ENCODE measurements at regions not wholly inside any gene's neighbourhood (a gene's known extent, or its start where the extent isn't known, plus 50 kb on each side); places are given as distances from the start of the nearest gene placed in this dataset.

DNA sequence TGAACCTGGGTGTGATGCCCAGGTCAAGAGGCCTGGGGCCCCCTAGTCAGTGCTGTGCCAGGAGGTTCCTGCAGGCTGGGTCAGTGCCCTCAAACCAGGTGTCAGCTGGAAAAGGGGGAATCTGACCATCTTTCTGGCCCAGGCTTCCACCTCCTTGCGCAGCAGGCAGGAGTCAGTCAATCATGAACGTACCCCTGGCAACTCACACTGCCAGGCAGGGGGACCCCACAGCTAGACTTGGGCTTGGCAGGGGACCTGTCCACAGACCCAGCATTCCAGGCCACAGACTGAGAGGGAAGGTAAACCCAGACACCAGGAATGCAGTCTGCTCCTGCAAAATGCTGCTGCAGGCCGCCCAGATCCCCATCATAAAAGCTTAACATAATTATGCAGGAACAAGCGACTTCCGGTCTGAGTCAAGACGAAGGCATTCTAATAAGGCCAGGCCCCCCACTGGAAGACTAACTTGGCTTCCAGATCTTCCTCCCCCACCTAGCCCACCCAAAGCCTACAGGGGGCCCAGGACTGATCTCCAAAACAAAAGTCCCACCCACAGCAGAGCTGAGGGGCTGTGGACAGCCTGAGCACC is 156.3 kb downstream of the BCOR start:
- in situ Hi-C loops (cut with MboI; ENCODE audit: low sequenced_read_pairs) = no loop called here

DNA sequence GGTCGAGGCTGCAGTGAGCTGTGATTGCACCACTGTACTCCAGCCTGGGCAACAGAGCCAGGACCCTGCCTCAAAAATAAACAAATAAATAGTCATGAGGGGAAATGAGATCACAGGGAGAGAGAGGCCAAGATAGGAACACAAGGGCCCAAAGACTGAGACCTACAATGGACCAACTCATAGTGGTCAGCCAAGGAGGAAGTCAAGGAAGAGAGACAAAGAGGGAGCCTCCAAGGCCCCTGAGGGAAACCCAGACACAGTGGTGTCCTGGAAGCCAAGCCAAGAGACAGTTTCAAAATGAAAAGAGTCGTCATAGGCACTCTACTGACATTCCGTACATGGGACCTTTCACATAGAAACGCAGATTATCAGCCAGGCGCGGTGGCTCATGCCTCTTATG is 153.3 kb downstream of the BCOR start:
- in situ Hi-C loops (cut with MboI; ENCODE audit: low sequenced_read_pairs) = no loop called here

DNA sequence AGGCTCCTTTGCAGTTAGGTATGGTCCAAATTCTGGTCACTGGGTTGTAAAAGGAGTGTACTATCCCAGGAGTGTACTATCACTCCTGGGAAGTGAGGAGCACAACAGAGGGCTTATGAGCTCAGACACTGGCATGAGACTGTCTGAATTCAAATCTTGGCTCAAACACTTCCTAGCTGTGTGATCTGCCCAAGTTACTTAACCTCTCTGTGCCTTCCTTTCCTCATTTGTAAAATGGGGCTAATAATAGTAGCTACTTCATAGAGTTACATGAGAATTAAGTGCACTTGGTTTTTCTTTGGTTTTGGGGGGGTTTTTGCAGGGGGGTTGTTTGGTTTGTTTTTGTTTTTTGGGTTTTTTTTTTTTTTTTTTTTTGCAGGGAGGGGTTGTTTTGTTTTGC is 152.0 kb downstream of the BCOR start:
- in situ Hi-C loops (cut with MboI; ENCODE audit: low sequenced_read_pairs) = no loop called here

DNA sequence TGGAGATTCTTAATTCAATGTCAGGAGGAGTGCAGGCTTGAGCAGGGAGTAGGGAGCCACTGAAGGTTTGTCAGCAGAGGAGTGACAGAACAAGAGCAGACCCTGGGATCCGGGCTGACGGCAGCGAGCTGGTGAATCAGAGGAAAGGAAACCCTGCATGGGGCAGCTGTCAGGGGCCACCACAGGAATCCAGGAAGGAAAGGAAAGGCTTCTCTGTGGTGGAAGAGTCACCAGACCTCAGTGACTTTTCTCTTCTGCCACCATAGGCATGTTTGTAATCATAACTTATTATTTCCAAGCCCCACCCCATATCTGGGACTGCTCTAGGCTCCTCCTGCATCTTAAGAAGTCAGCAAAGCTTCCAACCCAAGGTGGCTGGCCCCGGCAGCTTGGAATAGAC is 150.9 kb downstream of the BCOR start:
- in situ Hi-C loops (cut with MboI; ENCODE audit: low sequenced_read_pairs) = no loop called here

DNA sequence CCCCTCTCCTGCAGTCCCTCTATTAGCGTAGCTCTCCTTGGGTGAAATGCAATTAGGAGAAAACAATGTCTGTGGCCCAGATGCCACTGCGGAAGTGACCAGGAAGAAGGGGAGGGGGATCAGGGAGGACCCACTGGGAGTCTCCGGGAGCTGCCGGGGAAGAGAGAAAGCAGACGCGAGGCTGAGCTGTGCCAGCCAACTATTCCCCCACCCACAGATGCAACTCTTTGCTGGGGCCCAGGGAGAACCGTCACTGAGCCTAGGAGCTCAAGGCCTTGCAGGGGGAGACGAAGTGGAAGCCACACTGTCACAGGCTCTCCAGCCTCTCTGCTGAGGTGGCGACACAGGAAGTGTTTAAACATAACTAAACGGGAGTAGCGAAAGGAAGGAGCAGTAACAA is 149.2 kb downstream of the BCOR start:
- in situ Hi-C loops (cut with MboI; ENCODE audit: low sequenced_read_pairs) = no loop called here

DNA sequence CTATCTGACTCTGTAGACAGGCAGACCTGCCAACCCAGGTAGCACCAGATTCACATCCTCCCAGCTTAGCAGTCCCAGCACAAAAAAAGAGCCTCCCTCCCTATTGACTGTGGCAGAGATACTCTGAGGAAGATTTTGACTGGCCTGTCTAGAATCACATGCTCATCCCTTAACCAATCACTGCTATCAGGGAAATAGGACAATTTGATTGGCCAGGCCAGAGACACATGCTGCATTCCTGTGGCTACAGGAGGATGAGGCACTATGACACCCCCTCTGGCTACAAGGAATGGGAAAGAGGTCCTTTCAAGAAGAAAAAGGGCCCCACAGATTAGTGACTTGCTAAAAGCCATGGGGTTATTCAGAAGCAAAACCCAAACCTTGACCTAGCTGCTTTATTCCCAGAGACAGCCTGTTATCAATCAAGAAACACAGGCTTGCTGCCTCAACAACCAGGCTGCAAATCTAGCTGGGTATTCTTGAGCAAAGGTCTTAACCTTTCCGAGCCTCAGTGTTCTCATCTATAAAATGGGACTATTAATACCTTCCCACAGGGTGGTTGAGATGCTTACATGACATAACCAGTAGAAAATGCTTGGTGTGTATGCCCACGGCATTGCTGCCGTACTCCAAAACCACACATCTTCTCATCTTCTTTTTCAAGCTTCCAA is 147.6 kb downstream of the BCOR start:
- in situ Hi-C loops (cut with MboI; ENCODE audit: low sequenced_read_pairs) = no loop called here

DNA sequence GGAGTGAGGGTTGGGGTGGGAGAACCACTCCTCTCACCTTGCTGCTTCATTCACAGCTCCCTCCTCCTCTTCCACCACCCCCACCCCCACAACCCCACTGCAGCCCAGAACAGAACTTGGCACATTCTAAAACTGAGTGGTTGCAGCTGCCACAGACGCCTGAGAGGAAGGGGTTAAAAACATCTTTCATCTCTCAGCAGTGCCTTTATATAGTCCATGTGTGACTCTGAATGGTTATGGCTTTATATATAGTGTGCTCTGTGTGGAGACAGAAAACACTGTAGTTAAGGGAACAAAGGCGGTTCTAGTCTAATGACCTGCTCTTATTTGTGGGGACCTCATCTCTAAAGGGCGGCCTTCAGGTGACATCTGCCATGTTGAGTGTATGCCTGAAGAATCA is 144.8 kb downstream of the BCOR start:
- in situ Hi-C loops (cut with MboI; ENCODE audit: low sequenced_read_pairs) = no loop called here

DNA sequence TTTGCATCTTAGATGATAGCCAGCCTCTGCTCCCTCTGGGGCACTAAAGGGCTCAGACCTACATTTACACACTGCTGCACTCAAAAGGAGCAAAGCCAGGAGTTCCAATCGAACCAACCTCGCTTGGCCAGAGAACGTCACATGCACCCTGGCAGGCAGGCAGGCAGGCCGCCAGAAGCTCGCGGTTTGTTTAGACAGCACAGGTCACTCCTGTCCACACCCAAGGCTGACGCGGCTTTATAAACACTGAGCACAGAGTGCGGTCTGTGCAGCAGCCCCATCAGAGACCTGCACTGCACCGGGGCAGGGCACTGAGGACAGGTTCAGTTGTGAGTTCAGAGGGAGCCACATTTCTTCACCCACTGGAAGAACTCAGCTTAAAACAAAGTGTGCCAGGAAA is 143.9 kb downstream of the BCOR start:
- in situ Hi-C loops (cut with MboI; ENCODE audit: low sequenced_read_pairs) = no loop called here

DNA sequence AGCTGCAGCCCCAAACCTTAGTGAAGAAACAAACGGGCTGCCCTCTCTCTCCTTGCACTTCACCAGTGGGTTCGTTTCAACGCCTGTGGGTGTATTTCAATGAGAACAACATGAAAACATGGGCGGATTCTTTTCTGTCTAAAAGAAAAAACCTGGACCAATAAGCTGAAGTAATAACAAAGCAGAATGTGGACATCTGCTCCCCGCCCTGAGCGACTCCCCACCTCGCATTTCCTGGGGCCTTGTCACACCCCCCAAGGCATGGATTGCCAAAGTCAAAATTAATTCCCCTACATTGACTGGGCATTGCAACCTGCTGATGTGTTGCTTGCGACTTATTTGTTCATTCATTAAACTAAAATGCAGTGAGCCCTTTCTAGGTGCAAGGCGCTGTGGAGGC is 142.9 kb downstream of the BCOR start:
- in situ Hi-C loops (cut with MboI; ENCODE audit: low sequenced_read_pairs) = no loop called here

DNA sequence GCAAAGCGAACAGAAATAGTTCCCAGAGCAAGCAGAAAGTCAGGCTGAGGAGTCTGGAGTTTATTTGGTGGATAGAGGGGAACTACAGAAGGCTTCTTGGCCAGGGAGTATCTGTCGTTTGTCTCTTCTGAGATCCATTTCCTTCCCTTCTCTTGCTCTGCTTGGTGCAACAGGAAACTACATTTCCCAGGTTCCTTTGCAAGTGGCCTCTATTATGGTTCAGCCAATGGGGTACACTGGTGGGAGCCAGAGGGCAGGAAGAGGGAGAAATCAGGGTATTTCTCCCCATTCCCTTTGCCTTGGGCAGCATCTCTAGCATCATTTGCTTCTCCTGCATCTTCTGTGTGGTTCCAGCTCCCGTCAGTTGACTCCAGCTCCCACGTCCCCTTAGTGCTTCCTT is 142.1 kb downstream of the BCOR start:
- in situ Hi-C loops (cut with MboI; ENCODE audit: low sequenced_read_pairs) = no loop called here

DNA sequence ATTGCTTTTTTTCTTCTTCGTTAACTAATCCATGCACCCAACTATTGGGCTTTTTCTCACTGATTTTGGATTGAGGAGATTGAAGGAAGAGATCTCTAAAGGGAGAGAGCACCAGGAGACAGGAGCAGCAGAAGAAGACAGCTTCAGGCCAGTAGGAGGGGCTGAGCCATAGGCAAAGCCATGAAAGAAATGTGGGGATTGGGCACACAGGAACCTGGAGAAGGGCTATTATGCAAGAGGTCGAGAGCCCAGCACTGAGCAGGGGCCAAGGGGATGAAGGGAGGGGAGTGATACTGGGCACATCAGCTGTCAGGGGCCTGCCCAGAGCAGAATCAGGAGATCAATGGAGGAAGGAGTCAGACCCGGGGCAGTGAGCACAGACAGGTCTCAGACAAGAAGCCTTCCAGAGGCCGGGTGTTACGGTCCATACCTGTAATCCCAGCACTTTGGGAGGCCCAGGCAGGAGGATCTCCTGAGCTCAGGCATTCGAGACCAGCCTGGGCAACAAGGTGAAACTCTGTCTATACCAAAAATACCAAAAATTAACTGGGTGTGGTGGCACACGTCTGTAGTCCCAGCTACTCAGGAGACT is 140.9 kb downstream of the BCOR start:
- in situ Hi-C loops (cut with MboI; ENCODE audit: low sequenced_read_pairs) = no loop called here

DNA sequence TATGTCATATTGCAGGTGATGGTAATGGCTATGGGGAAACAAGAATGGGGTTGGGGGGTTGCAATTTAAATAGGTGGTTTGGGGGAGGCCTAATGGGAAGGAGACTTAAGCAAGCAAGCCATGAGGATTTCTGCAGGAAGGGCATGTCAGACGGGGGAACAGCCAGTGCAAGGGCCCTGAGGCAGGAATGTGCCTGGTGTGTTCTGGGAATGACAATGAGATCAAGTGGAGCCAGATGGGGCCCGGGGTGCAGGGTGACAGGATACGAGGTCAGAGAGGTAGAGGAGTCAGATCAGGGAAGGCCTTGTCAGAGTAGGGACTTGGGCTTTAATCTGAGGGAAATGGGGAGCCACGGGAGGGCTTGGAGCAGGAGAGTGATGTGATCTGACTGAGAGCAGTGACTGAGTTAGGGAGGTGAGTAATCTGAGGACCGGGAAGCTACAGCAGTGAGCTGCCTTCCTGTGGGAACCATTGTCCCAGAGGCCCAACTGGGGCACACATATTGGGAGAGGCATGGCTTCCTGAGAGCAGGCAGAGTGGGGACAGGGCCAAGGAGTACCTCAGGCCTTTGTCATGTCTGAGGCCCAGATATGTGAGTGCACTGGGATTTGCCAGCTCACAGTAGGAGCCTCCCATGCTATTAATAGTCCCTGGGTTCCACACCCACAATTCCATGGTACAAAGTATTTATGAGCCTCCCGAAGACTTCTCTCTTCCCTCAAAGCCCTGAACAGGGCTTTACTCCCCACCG is 139.8 kb downstream of the BCOR start:
- in situ Hi-C loops (cut with MboI; ENCODE audit: low sequenced_read_pairs) = no loop called here

DNA sequence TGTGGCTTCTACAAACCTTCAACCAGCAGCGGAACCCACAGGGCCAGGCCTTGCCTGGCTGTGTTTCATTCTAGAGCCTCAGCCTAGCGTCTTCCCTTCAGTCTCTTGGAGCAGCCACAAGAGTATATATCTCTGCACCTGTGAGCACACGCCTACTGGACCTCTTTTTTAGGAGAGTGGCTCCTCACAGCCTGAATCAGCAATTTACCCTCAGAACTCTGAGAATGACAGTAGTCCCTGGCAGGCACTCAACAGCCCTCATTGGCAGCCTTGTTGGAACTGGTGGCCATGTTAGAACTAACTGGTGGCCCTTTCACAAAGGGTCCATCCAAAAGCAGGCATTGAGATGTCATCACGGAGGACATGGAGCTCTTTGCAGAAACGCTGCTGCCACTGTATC is 138.9 kb downstream of the BCOR start:
- in situ Hi-C loops (cut with MboI; ENCODE audit: low sequenced_read_pairs) = no loop called here

DNA sequence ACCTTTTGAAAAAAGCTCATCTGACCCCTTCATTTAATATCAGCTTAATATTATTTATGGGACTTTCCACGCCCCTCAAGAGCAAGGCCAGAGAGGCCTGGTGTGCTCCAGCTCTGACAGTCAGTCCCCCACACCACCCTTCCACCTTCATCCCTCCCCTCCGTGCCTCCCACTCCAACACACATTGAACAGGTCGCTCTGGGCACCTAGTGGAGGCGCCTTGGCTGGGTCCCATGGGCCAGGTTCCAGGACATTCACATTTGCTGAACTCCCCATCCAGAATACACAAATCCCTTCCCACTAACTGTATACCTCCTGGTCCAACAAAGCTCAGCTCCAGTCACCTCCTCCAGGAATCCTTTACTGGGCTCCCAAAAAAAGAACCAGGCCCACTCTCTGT is 137.5 kb downstream of the BCOR start:
- in situ Hi-C loops (cut with MboI; ENCODE audit: low sequenced_read_pairs) = no loop called here

DNA sequence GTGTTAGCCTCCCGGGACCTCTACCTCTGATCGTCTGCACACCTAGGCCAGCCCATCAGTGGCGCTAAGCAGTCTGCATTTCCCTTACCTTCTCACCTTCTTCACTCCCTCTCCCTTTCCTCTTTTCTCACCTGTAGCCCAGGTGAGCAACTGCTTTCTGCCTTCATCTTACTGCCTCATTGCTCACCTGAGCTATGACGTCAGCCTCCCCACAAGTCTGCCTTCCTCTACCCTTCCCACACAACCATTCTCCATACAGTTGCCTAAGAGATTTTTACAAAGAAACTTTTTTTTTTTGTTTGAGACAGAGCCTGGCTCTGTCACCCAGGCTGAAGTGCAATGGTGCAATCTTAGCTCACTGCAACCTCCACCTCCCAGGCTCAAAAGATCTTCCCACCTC is 136.3 kb downstream of the BCOR start:
- in situ Hi-C loops (cut with MboI; ENCODE audit: low sequenced_read_pairs) = no loop called here

DNA sequence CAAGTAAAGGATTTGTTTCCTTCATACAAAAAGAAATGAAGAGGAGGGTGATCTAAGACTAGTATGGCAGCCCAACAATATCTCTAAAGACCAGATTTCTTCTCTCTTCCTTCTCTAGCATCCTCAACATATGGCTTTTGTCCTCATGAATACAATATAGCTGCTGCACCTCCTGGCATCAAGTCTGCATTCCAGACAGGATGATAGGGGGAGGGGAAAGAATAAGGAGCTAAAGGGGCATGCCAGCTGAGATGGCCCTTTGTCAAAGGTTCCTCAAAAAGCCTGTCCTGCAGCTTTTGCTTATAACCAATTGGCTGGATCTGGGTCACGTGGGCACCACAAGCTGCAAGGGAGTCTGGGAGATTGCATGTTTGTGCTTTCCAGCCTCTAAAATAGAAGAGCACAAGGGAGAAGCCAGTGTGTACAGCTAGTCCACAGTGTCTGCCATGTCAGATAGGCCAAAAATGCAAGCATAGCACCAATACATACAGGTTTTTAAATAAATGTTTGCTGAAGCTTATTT is 132.6 kb downstream of the BCOR start:
- in situ Hi-C loops (cut with MboI; ENCODE audit: low sequenced_read_pairs) = no loop called here

DNA sequence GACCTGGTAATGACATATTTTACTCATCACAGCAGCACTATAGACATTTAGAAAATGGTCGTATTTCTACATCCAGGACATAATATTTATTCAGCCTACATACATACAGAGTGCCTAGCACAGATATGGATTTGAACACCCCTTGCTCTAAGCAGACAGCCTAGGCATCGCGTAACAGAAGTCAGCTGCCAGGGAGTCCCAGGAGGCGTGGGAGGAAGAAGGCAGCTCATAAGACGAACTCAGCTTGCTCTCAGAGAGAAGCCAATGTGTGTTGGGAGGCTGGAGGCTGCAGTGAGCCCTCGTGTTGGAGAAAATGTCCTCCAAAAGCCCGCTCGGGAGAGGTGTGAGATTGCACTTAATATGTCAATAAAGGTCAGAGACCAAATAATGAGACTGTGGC is 131.6 kb downstream of the BCOR start:
- in situ Hi-C loops (cut with MboI; ENCODE audit: low sequenced_read_pairs) = no loop called here

DNA sequence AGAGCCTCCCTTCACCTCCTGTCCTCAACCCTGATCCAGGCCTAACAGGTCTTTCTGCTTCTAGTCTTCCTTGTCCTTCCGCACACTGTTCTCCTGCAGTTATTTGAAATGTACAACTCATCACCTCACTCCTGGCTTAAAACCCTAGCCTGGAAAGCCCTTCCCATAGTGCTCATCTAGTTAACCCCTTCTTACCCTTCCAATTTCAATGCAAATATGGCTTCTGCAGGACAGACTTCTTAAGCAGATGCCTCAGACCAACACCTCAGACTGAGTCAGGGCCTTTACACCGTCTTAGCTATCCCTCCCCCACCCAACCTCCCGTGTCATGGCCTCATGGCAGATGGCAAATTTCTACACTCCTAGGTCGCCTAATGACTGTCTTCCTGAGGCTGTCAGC is 130.4 kb downstream of the BCOR start:
- in situ Hi-C loops (cut with MboI; ENCODE audit: low sequenced_read_pairs) = no loop called here

DNA sequence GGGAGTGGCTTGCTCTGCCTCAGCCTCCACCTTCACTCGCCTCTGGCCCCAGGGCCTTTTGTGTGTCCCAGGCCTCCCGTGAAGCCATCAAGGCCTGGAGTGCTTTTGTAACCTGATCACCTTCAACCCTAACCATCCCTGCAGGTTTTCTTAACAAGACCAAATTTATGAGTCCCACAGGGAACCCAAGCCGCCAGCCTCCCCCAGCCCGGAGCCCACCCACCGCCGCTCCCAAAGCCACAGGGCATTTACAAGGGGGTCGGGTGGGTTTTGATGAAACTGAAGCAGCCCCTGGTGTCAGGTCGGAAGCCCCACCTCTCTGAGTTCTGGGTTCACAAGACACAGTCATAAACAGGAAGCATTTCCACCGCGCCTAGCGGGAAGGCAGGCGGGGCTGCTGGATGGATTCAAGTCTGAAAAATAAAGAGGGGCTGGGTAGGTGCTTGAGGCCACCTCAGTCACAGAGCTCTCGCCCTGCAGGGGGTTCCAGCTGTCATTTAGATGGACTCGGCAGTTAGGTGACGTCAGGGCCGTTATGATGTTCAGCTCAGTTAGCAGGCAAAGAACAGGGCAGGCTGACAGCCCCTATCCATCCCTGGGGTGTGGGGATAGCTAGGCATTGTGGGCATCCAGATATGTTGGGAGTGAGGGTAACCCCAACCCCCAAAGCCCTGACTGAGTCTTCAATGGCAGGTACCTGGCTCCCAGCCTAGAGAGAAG is 128.5 kb downstream of the BCOR start:
- in situ Hi-C loops (cut with MboI; ENCODE audit: low sequenced_read_pairs) = no loop called here

DNA sequence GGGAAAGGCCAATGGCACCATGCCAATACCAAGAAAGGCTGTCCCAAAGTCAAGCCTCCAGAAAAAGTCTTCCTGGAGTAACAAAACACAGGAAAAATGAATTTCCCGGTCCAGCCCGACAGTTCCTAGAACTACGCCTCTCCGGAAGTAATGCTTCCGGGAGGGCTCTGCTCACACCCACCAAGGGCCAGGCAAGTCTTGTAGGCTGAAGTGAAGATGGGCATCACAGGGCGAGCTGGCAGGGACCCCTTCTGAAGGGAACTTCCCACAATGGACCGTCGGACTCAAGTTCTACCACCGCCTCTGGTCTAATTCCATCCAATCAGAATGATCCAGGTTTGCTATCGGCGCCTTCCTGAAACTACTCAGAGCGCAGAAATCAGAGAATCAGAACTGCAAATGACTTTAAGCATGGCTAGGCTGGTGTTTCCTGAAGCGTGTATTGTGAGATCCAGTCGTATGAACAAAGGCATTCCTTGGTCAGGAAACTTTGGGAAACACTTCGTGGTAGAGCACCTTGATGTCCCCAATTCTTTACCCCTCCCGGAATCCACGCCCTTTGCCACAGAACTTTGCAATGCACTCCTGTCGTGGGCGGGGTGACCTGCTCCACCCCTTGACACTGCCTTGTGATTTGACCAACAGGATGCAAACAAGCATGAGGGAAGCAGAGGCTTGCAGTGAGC is 127.8 kb downstream of the BCOR start:
- in situ Hi-C loops (cut with MboI; ENCODE audit: low sequenced_read_pairs) = no loop called here

DNA sequence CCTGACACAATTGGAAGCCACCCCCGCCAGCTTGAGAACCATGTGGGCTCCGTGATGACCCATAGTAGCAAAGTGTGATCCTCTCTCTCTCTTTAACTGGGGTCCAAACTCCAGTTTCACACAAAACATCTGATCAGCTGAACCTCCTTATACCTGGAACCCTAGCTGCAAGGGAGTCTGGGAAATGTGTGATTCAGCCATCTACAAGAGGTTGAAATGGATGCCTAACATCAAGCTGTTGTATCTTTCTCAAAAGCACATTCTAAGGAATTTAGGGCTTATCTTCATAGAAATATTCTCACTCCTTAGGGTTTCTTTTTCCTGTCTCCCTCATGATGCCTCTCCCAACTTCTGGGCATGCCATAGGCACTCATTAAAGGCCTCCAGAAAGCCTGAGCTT is 126.0 kb downstream of the BCOR start:
- in situ Hi-C loops (cut with MboI; ENCODE audit: low sequenced_read_pairs) = no loop called here

Data from HL-60/S4 treated with retinoic acid at 250 ng/mL for 4 days and 3 days (cell line).